Central memory CD4-positive, alpha-beta T cell (primary cell): ENCODE measurements at regions not wholly inside any gene's neighbourhood (a gene's known extent, or its start where the extent isn't known, plus 50 kb on each side); places are given as distances from the start of the nearest gene placed in this dataset.

Experiments
- DNase-seq: peaks from one replicate; pipeline ENCODE4 v3.0.0; 2022

DNA sequence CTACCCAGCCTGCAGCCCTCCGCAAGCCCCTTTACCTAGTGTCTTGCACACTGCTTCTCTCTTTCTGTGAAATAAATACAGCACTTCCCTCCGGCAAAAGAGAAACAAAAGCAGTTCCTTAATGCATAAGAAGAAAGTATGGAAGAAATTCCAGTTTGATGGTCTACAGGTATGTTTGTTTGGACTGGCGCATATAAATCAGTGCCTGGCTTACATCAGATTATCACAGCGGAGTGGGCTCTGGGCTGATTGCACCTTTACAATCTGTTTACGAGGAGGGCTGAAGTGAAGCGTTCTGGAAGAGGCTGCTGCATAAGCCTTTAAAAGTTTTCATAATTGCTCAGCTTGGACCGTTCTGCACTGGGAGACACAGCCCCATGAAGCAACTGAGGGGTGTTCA, 153.5 kb upstream of the FOXF1 start:
- no peak for DNase-seq

DNA sequence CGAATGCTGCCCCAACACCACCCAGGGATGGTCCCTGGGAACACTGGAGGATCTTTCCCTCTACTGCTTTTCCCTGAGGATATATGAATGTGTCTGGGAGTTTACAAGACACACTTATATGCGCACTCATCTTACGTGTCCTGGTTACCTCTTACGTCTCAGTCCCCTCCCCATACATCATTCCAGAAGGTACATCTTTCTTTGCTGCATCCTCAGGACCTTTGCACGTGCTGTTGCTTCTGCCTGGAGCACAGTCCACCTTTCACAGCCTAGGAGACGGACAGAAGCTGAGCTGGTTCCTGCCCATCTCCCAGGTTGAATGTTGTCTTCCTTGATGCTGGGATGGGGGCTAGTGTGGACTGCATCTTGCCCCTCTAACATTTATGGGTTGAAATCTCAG, 153.0 kb upstream of the FOXF1 start:
- DNase-seq: no peak

DNA sequence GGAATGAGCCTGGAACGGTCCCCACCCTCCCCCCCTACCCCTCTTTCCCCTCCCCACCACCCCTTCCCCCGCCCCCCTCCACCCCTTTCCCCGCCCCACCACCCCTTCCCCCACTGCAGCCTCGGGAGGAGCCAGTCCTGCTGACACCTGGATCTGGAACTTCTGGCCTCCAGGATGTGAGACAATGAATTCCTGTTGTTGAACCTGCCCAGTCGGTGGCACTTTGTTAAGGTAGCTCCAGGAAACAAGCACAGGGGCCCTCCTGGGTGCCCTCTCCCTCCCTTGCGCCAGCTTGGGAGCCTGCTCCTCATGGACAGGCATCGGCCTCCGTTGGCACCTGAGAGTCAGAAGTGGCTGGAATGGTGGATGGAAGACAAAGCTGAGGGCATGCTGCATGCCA, 152.4 kb upstream of the FOXF1 start:
- no peak for DNase-seq

DNA sequence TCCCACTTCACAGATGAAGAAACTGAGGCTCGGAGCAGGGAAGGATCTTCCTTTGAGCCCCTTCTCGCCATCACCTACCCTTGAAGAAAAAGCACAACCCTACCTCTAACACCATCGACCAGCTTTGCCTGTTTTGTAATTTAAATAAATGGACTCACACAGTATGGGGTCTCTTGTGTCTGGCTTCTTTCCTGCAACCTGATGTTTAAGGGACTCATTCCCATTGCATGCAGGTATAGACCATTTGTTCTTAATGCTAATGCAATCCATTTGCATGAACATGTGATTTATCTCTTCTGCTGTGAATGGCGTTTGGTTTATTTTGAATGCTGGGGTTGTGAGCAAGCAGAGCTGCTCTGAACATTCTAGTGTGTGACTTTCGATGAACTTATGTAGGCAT, 150.8 kb upstream of the FOXF1 start:
- DNase-seq: no peak

DNA sequence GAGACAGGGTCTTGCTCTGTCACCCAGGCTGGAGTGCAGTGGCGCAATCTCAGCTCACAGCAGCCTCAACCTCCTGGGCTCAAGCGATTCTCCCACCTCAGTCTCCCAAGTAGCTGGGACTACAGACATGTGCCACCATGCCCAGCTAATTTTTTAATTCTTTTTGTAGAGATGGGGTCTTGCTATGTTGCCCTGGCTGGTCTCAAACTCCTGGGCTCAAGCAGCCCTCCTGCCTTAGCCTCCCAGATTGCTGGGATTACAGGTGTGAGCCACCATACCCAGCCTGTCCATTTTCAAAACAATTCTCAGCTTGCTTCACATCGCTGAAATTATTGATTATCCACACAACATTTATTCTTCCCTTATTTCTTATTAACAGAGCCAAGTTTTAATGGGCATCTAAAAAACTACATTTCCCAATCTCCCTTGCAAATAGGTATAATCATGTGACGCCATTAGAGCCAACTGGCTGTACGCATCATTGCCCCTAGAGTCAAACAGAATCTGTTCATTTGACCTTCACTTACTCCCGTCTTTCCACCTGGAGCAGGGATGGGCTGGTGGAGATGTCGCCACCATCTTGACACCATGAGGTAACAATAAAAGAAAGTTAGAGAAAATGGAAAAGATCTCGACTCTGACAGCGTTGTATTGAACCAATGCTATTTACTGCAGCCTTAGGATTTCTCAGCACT, 148.0 kb upstream of the FOXF1 start:
- DNase-seq: no peak

DNA sequence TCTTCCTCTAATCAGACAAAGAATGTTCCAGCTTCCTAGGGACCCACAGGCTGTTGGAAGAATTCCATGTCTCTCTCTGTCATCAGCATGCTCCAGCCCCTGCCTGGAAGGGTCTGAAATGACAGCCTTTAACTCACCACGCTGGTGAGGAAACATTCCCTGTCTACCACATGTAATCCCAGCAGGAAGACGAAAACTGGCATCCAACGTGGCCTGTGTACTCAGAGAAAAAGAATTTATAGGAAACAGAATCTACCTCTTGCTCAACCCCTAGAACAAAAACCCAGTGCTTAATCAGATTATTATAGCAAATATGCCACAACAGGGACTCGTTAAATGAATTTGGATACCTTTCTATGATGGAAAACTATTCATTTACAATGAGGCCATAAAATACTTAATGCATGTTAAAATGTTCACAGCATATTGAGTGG, 147.3 kb upstream of the FOXF1 start:
- DNase-seq: no peak

DNA sequence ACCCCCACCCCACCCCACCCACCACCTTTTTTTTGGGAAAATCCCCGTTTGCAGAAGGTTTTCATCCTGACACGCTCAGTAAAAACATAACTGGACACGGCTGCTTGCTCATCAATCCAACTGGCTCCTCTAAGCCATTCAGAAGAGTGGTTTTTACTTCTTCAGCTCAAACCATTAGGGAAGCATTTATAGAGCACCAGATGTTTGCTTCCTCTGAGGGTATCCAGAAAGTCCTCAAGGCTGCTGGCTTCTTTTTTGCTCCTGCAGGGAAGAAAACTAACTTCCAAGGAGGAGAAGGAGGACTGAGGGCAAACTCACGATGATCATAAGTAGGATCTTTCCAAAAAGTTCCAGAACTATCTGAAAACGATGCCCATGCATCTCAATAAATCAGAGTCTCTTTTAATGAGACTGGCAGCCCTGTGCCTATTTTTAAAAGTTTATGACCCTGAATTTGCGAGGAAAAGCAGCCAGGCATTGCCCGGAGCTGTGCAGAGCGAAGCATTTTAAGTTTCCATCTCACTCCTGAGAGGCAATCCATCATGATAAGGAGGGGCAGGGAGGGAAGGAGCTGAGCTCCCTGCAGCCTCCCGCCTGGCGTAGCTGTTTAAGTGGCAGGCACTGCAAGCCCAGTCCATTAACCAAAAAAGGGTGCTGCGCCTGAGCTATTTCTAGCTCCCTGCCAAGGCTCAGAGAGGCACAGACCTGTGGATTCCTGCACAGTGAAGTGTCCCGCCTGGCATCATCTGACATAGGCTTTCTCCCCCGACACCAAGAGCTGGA, 146.3 kb upstream of the FOXF1 start:
- no peak for DNase-seq

DNA sequence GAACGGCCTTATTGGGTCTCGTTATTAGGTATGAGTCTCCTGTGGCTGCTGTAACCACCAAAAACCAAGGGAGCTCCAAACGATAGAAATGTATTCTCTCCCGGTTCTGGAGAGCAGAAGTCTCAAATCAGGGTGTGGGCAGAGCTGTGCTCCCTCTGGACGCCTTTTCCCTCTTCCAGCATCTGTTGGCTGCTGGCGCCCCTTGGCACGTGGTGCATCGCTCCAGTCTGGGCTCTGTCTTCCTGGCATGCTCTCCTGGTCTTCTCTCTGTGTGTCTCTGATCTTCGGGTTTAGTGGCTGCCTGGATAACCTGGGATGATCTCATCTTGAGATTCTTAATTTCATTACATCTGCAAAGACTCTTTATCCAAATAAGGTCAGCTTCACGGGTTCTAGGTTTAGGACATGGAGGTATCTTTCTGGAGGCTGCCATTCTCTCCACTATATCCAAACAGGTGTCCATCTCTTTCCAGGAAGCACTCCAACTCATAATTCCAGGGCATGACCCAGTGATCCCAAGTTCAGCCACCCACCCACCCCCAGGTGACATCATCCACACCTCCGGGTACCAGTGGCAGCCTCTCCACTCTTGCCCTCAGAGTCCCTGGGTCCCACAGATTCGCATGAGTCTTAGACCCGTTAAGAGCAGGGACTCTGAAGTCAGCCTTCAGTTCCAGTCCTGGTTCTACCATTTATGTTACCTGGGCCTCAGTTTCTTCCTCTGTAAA, 145.5 kb upstream of the FOXF1 start:
- DNase-seq: no peak

DNA sequence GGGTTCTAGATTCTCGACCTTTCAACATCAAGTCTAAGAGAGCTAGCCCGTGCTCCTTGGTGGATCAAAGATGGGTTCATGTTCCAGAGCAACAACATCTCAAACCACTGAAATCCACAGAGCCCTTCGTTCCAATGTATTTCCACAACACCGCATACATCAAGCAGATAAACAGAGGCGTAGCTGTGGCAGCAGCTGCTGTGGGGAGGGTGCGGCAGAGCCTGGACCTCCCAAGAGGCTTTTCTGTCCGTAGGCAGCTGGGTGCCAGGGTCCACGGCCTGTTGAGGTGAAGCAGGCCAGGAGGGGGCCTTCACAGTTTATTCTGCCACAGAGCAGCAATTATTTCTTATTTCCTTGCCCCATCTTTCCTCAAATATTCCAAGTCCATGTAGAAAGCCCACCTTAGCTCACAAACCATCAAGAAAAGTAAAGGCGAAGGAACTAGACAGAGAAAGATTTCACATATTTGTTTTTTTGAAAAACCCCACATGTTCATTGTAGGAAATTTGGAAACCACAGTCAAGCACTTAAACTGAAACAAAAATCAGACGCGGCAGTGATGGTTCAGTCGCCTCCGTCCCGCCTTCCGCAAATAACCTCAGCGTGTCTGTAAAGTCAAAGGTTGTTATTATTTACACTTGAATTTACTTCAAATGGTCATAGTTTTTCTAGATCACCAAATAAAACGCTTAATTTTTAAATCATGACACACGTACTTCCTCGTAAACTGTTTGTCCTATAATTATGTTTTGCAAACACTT, 144.6 kb upstream of the FOXF1 start:
- DNase-seq: no peak

DNA sequence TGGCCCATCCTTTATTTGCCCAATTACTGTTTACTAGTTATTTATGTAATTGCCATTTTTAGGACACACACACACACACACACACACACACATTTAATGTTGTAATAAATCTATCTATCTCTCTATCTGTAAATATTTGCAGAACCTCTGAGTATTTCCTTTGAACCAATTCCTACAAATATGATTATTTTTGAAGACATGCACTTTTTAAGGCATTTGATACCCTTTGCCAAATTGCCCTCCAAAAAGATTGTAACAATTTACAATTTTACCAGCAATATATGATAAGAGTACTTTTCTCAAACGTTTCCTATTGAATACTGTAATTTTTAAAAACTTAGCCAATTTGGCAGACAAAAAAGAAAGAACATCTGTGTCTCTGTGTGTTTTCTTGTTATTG, 143.8 kb upstream of the FOXF1 start:
- DNase-seq: no peak

DNA sequence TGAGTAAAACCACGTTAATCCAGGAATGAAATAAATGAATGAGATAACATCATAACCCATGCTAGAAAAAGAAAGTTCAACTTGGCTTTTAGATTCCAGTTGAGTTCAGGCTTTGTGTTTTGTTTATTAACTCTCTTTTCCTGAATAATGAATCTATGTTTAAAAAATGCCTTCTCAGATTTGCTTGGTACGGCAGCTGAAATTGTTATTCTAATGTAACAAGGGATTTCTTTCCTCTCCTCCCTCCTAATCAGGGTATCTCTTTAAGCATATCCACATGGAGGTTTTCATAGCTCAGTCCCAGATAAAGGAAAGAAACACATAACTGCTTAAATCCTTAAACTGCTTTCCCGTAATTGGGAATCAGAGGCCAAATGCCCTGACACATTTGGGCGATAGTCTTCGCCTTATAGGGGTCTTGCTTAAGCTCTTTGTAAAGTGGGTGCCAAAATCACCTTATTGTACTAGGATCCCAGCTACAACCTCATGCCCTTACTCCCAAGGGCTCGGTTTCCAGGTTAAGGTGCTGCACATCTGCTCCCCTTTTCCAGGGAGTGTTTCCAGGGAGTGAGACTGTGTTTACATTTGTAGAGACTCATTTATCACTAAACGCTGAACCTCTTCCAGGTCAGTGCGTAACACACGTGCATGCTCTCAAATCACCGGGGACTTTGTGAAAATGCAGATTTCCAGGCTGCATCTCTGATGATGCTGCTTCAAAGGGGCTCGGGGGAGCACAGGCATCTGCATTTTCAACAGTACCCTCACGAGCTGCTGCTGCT, 142.8 kb upstream of the FOXF1 start:
- DNase-seq: no peak

DNA sequence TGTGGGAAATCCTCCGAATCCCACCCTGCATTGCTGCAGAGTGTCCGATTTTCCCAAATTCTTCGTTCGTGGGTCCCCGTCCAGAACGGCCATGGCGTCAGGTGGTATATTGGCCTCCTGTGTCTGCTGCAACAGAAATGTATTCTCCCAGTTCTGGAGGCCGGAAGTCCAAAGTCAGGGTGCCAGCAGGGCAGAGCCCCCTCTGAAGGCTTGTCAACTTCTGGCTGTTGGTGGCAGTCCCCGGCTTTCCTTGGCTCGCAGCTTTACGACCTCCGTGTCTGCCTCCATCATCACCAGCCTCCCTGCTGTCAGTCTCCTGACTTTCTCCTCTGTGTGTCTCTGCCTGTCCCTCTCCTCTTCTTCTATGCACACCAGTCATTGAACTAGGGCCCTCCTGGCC, 142.1 kb upstream of the FOXF1 start:
- DNase-seq: no peak

DNA sequence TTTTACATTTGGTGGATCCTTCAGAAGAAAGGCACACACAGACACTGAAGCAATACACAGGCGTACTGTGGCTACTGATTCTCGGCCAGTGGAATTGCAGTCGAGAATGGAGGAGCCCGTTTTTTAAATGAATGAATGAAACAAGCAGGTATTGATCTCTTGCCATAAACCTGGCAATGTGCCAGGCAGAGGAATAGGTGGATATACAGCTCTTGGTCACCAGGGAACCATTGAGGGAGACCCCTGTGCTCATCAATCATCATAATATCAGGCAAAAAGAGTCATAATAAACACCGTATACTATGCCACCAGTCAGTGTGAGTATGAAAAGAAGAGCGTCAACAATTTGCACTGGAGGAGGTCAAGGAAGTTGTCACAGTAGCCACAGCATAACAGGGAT, 140.3 kb upstream of the FOXF1 start:
- no peak for DNase-seq

DNA sequence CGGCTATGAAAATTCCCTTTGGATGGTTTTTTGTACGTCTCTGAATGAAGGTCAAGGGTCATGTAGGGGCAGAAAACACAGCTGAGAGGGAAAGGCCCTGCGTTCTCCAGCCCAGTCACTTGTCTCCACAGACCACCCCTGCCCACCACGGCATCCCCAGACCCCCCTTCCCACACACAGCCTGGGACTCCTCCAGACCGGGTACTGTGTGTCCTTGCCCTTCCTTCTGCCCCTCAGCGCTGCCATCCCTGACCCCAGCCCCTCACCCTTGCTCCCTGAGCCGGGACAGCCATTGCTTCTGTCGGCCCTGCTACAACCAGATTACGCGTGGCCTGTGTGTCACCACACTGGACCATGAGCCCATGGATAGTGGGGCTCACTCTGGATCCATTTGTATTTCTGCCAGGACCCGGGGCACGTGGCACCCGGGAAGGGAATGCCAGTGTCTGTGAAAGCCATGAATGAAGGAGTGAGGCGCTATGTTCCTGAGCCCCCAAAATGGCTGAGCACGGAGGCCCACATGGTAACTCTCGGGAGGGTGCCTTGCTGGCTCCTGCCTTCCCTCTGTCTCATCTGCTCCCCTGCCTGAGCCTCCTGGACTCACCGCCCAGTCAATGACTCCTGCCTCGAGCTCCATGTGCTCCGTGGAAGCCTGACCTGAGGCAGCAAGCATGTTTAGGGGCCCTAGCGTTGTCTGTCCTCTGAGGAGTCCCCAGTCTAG, 139.1 kb upstream of the FOXF1 start:
- no peak for DNase-seq

DNA sequence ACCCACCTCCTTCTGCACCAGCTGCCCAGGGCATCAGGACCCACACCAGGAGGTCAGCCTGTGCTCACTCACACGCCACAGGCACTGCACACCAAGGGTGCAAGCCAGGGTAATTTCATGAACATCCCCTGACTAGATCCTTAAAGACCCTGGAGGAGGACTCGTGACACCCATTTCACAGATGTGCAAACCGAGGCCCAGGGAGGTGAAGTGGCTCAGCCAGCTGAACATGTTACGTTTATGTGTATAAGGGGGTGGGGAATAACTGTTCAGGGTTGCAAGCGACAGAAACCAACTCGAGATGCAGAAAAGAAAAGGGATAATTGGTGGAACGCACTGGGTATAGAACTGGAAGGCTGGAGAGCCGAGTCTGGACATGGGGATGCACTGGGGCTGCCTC, 138.1 kb upstream of the FOXF1 start:
- no peak for DNase-seq

DNA sequence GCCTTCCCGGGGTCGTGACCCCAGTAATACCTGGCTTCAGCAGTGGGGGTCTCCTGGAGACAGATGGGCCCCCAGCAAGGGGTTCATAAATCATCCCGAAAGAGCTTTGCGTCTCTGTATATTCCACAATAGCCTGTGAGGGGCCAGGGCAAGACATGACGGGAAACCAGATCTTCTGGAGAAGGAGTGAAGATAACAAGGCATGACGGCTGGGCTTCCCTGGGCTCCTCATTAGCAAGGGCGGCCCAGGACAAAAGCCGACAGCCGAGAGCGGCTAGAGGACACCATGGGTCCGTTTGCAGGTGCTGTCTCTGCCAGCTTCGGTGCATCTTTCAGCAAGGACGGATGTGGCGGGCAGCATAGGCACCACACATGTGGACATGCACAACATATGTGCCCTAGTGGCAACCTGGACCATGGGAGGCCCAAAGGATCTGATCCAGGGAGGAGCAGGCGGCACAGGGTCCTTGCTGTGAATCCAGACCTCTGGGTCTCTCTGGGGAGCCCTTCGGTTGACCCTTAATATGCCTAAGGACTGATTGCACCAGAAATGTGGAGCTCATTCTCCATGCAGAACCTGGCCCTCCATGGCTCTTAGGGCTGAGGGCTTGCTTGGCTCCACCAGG, 136.9 kb upstream of the FOXF1 start:
- no peak for DNase-seq

DNA sequence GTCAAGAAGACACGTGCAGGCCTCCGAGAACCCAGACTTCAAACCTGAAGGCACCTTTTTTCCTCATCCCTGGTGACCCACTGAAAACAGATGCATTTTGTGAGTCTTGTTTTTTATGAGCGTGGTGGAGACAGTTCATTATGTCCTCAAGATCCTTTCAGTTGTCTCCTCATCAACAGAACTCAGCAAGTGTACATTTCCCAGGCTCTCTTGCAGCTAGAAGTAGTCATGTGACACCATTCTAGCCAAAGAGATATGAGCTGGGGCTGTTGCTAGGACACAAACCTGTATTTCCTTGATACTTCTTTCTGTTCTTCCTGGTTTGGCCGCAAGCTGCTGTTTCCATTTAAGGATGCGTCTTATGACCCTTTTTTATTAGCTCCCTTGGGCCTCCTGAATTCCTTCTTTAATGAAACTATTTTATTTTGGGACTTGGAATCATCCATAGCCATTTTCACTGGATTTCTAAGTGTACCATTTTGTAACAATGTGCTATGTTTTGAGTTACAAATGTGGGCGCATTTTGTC, 135.7 kb upstream of the FOXF1 start:
- no peak for DNase-seq

DNA sequence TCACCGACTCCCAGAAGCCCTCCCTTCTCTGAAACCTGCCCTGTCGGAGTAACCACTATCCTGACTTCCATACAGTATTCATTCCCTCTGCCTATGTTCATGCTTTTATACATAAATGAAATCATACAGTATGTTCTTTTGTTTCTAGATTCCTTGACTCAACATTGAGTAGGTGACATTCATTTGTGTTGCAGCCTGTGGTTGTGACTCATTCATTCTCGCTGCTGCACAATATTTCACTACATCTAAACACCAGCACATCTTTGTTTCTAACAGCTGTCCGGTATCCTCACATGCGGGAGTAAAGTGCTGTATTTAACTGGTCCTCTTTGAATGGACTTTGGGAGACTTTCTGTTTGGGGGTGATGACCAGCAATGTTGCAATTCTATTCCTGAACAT, 135.0 kb upstream of the FOXF1 start:
- no peak for DNase-seq

DNA sequence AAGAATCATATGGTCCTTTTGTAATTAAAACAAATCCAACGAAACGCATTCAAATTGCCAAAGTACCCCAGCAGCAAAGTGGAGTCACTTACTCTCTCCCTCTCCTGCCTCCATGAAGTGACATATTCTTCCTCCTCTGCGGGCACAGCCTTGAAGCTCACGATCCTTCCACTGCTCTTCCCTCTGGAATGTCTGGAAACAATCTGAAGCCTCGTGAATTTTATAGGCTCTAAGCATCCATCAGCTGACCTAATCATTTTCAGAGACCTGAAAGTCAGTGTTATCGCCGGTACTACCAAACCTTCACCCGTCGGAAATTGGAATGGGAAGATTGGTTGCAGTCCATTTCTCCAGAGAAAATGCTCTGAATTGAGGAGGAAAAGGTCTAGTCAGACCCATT, 134.5 kb upstream of the FOXF1 start:
- no peak for DNase-seq

DNA sequence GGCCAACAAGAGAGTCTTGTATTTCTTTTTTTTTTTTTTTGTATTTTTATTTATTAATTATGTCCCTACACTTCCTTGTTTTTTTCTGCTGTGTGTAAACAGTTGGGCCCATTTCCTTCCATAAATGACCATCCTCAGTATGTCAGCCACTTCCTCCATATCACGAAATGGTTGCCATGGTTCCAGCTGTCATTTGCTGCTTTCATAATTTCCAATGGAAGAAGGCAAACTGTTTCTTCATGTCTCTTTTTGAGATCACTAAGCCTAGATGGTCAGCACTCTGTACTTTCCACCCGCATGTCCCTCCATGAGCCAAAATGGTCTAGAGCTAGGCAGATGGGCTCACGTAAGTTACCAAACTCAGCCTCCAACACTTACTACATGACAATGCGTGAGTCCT, 133.5 kb upstream of the FOXF1 start:
- DNase-seq: no peak
